ENCODE measurements at regions not wholly inside any gene's neighbourhood (a gene's known extent, or its start where the extent isn't known, plus 50 kb on each side); places are given as distances from the start of the nearest gene placed in this dataset.

- ChIA-PET POLR2A (no interaction called here), CTCF (interaction anchor here (0.7 kb wide), 1 partner anchor 801 kb away, joined by 3 read pairs; no protein-coding TSS in a partner anchor)
- no peak for TF ChIP-seq PBX3 (CRISPR knock-in tag; IDR thresholded peaks at IDR 0.05)
- TF ChIP-seq ZBTB48 (tag by site-specific recombination; IDR thresholded peaks at IDR 0.05), result no peak
- TF ChIP-seq ZNF555 (tag by site-specific recombination; conservative IDR thresholded peaks at IDR 0.05), result no peak
- no peak for TF ChIP-seq ZNF776 (tag by site-specific recombination; IDR thresholded peaks at IDR 0.05; ENCODE audit: borderline replicate concordance)
- TF ChIP-seq WT1 (tag by site-specific recombination; IDR thresholded peaks at IDR 0.05), result no peak
- no peak for TF ChIP-seq ZNF214 (tag by site-specific recombination; IDR thresholded peaks at IDR 0.05; ENCODE audit: borderline replicate concordance)
- no peak for TF ChIP-seq ZNF768 (tag by site-specific recombination; IDR thresholded peaks at IDR 0.05)
- no peak for TF ChIP-seq ZNF157 (tag by site-specific recombination; IDR thresholded peaks at IDR 0.05)
- TF ChIP-seq ZSCAN30 (tag by site-specific recombination; IDR thresholded peaks at IDR 0.05), result no peak
- TF ChIP-seq ZNF473 (tag by site-specific recombination; IDR thresholded peaks at IDR 0.05), result no peak
- TF ChIP-seq RBAK (tag by site-specific recombination; IDR thresholded peaks at IDR 0.05), result no peak
- TF ChIP-seq YY2 (tag by site-specific recombination; IDR thresholded peaks at IDR 0.05), result no peak
- no peak overlapping the region for H3K27ac ChIP-seq (ENCODE audit: extremely low read depth, low read depth, low read length)
- H3K4me3 ChIP-seq (ENCODE audit: low read depth, low read length), result no peak overlapping the region
- no peaks in the 10 kb centered on the region for H3K36me3 ChIP-seq (ENCODE audit: control insufficient read depth in 2 of 2, insufficient read depth in 1 of 2, low read length in 2 of 2)
- H3K9me3 ChIP-seq (ENCODE audit: control insufficient read depth, insufficient read depth, low read depth, low read length), result no peaks in the 10 kb centered on the region
- H3K4me1 ChIP-seq (ENCODE audit: control insufficient read depth, insufficient read depth, low read length), result no peaks in the 10 kb centered on the region
Measured at GRCh38 chr1:60527567-60527966, 454.0 kb upstream of the C1orf87 start.

- POLR2A ChIA-PET, result no interaction called here
- H3K27ac ChIP-seq (ENCODE audit: extremely low read depth, low read depth, low read length), result no peak overlapping the region
- H3K9me3 ChIP-seq (ENCODE audit: control insufficient read depth, insufficient read depth, low read depth, low read length), result no peaks in the 10 kb centered on the region
- H3K36me3 ChIP-seq (ENCODE audit: control insufficient read depth in 2 of 2, insufficient read depth in 1 of 2, low read length in 2 of 2), result no peaks in the 10 kb centered on the region
- no peak overlapping the region for H3K4me3 ChIP-seq (ENCODE audit: low read depth, low read length)
- CTCF ChIA-PET, result no interaction called here
- H3K4me1 ChIP-seq (ENCODE audit: control insufficient read depth, insufficient read depth, low read length), result no peaks in the 10 kb centered on the region
- TF ChIP-seq MYNN (tag by site-specific recombination; IDR thresholded peaks at IDR 0.05; ENCODE audit: borderline replicate concordance), result no peak
- TF ChIP-seq TCF7L2 (IDR thresholded peaks at IDR 0.05; ENCODE audit: borderline replicate concordance, low read depth, low read length), result no peak
- no peak for TF ChIP-seq ZNF544 (tag by site-specific recombination; IDR thresholded peaks at IDR 0.05)
- no peak for TF ChIP-seq ZNF610 (tag by site-specific recombination; IDR thresholded peaks at IDR 0.05; ENCODE audit: borderline replicate concordance)
- no peak for TF ChIP-seq MZF1 (tag by site-specific recombination; IDR thresholded peaks at IDR 0.05; ENCODE audit: borderline replicate concordance)
- TF ChIP-seq REST (tag by site-specific recombination; IDR thresholded peaks at IDR 0.05), result no peak
- no peak for TF ChIP-seq ZBTB20 (tag by site-specific recombination; IDR thresholded peaks at IDR 0.05)
- no peak for TF ChIP-seq ZNF501 (tag by site-specific recombination; IDR thresholded peaks at IDR 0.05)
- TF ChIP-seq ZNF549 (tag by site-specific recombination; IDR thresholded peaks at IDR 0.05), result no peak
- no peak for TF ChIP-seq ZNF654 (tag by site-specific recombination; IDR thresholded peaks at IDR 0.05; ENCODE audit: low read depth)
- TF ChIP-seq ZNF354C (tag by site-specific recombination; IDR thresholded peaks at IDR 0.05; ENCODE audit: borderline replicate concordance, low read depth), result no peak
- TF ChIP-seq ZNF449 (tag by site-specific recombination; IDR thresholded peaks at IDR 0.05), result no peak
- TF ChIP-seq ZNF302 (tag by site-specific recombination; IDR thresholded peaks at IDR 0.05; ENCODE audit: low read depth), result no peak
Measured at GRCh38 chr1:60516996-60517395, 443.4 kb upstream of the C1orf87 start.

Measured in HEK293 (cell line).